Mesendoderm (in vitro differentiated cells): ENCODE measurements at regions not wholly inside any gene's neighbourhood (a gene's known extent, or its start where the extent isn't known, plus 50 kb on each side); places are given as distances from the start of the nearest gene placed in this dataset.

Experiments used
- DNase-seq: peaks from one replicate; pipeline ENCODE4 v3.0.0; 2013
- H2AK5ac ChIP-seq: 2 replicates; pipeline ENCODE4 v1.6.1; 2013; ENCODE audit warnings: low read length, inconsistent platforms
- H2BK120ac ChIP-seq: 2 replicates; pipeline ENCODE4 v1.6.1; 2013; ENCODE audit warnings: low read depth, mild to moderate bottlenecking, low read length, moderate library complexity, mixed read lengths
- H2BK15ac ChIP-seq: replicated peaks from 2 replicates; pipeline ENCODE4 v1.6.1; 2013; ENCODE audit warnings: low read depth, mild to moderate bottlenecking, moderate library complexity
- H2BK5ac ChIP-seq: 2 replicates; pipeline ENCODE4 v1.6.1; 2013; ENCODE audit warnings: low read length, inconsistent platforms
- H3K18ac ChIP-seq: 2 replicates; pipeline ENCODE4 v1.6.1; 2013; ENCODE audit warnings: mild to moderate bottlenecking, low read length, mixed read lengths
- H3K23ac ChIP-seq: one replicate; pipeline ENCODE4 v1.6.1; 2013; ENCODE audit warnings: low read length
- H3K27ac ChIP-seq: 2 replicates; pipeline ENCODE4 v1.5.1; 2013; ENCODE audit warnings: low read depth, mild to moderate bottlenecking, inconsistent platforms, low read length, moderate library complexity
- H3K27me3 ChIP-seq: 2 replicates; pipeline ENCODE4 v1.6.1; 2013; ENCODE audit warnings: low read length, control low read depth, mild to moderate bottlenecking, inconsistent platforms; ENCODE audit not compliant: insufficient read depth, poor library complexity
- H3K36me3 ChIP-seq: 2 replicates; pipeline ENCODE4 v1.6.1; 2013; ENCODE audit warnings: low read length, inconsistent platforms; ENCODE audit not compliant: control insufficient read depth, insufficient read depth
- H3K4ac ChIP-seq: one replicate; pipeline ENCODE4 v1.6.1; 2013; ENCODE audit warnings: low read depth, mild to moderate bottlenecking, low read length, moderate library complexity
- H3K4me1 ChIP-seq: 2 replicates; pipeline ENCODE4 v1.6.1; 2013; ENCODE audit warnings: low read depth, low read length, inconsistent platforms; ENCODE audit not compliant: control insufficient read depth
- H3K4me2 ChIP-seq: 2 replicates; pipeline ENCODE4 v1.6.1; 2013; ENCODE audit warnings: low read length
- H3K4me3 ChIP-seq: 2 replicates; pipeline ENCODE4 v1.5.1; 2013; ENCODE audit warnings: mild to moderate bottlenecking, low read length
- H3K56ac ChIP-seq: one replicate; pipeline ENCODE4 v1.6.1; 2013; ENCODE audit warnings: low read length
- H3K79me1 ChIP-seq: 2 replicates; pipeline ENCODE4 v1.6.1; 2013; ENCODE audit warnings: low read length, inconsistent platforms
- H3K79me2 ChIP-seq: 2 replicates; pipeline ENCODE4 v1.6.1; 2013; ENCODE audit warnings: mild to moderate bottlenecking, low read length; ENCODE audit not compliant: control insufficient read depth, insufficient read depth
- H3K9ac ChIP-seq: 2 replicates; pipeline ENCODE4 v1.6.1; 2013; ENCODE audit warnings: low read length, inconsistent platforms
- H4K5ac ChIP-seq: one replicate; pipeline ENCODE4 v1.6.1; 2013; ENCODE audit warnings: low read length
- H4K8ac ChIP-seq: one replicate; pipeline ENCODE4 v1.6.1; 2013; ENCODE audit warnings: low read depth, mild to moderate bottlenecking, control low read depth, low read length, moderate library complexity
- WGBS: extraction: QIAGEN DNeasy Blood & Tissue Kit; methylation state at CpG from one replicate; pipeline ENCODE4 v1.1.7; 2013; ENCODE audit warnings: low lambda C conversion rate, missing lambda C conversion rate; ENCODE audit not compliant: insufficient coverage; ENCODE audit errors: extremely low coverage; 5-methylcytosine and 5-hydroxymethylcytosine counted together

DNA sequence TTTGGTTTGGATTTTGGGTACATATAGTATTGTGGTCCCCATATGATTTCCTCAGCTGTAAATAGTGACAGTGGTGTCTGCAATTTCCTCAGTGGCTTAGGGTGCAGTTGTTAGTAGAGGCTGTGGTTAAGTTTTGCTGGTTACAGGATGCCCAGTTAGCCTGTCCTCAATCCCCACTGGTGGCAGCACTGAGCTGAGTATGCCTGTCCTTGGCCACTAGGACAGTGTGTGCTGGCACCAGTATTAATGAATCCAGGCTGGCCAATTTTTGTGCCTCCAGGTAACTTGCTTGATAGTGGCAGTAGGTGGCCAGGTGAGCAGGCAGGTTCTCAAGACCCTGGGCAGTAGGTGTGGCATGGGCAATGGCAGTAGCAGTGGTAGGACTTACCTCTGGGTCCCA, 973.1 kb downstream of the TMEM182 start:
- Histone ChIP-seq H3K18ac (no peak overlapping the region), H3K4ac (no peak overlapping the region), H3K4me1 (no peaks in the 10 kb centered on the region), H3K27ac (no peak overlapping the region), H3K36me3 (no peaks in the 10 kb centered on the region), H2AK5ac (no peak overlapping the region), H2BK15ac (no peak overlapping the region), H3K56ac (no peak overlapping the region), H4K5ac (no peak overlapping the region), H3K27me3 (no peaks in the 10 kb centered on the region), H3K4me2 (no peak overlapping the region), H3K79me1 (no peaks in the 10 kb centered on the region), H3K79me2 (no peaks in the 10 kb centered on the region), H4K8ac (no peak overlapping the region), H2BK5ac (no peak overlapping the region), H3K23ac (no peak overlapping the region), H3K4me3 (no peak overlapping the region), H3K9ac (no peak overlapping the region), H2BK120ac (no peak overlapping the region)
- peak; percentile 52 for DNase-seq

DNA sequence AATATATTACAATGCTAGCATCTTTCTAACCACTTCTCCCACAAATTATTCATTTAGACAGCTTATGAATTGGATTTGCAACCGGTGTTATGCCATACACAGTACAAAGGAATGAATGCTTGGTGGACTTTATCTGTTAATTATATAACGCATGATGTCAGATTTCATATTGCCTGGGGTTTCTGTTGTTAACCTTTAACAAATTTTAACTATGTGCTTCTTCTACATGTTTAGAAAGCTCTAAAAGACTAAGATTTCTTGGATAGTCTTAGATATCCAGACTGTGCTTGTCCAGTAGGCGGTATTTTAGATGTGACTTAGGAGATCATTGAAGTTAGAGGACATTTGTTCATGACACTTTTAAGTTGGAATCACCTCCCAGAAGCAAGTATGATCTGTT, 976.3 kb downstream of the TMEM182 start:
- no peak overlapping the region for H3K4me3 ChIP-seq
- H2BK15ac ChIP-seq = no peak overlapping the region
- H2AK5ac ChIP-seq = no peak overlapping the region
- no peaks in the 10 kb centered on the region for H3K36me3 ChIP-seq
- H3K4ac ChIP-seq = no peak overlapping the region
- H3K79me1 ChIP-seq = no peaks in the 10 kb centered on the region
- no peaks in the 10 kb centered on the region for H3K27me3 ChIP-seq
- no peak overlapping the region for H2BK5ac ChIP-seq
- H3K79me2 ChIP-seq = no peaks in the 10 kb centered on the region
- H4K5ac ChIP-seq = no peak overlapping the region
- DNase-seq = no peak
- WGBS = no CpG with 5 or more reads among the region's 3 CpGs
- H3K27ac ChIP-seq = no peak overlapping the region
- no peak overlapping the region for H3K23ac ChIP-seq
- H3K18ac ChIP-seq = no peak overlapping the region
- no peak overlapping the region for H3K56ac ChIP-seq
- no peak overlapping the region for H3K9ac ChIP-seq
- no peak overlapping the region for H4K8ac ChIP-seq
- H3K4me1 ChIP-seq = no peaks in the 10 kb centered on the region
- no peak overlapping the region for H2BK120ac ChIP-seq
- no peak overlapping the region for H3K4me2 ChIP-seq

DNA sequence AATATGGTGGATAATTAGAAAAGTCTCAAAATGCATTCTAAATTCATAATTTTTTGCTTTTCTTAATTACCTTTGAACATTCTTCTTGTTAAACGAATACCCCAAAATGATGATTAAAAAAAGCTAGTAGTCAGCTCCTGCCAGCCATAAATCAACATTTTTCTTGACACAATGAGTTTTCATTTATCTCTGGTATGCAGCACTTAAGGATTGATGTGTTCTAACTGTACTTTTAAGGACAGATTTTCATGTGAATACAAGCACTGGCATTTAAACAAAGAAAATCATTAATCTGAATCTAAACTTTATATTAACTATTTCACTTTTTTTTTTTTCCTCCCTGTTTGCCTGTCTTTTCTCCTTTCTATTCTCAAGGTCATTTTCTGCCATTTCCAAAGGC, 976.8 kb downstream of the TMEM182 start:
- no peak overlapping the region for H4K5ac ChIP-seq
- no peak overlapping the region for H3K4me3 ChIP-seq
- no peak overlapping the region for H3K23ac ChIP-seq
- H3K27me3 ChIP-seq = no peaks in the 10 kb centered on the region
- WGBS = no CpG with 5 or more reads among the region's 1 CpG
- no peaks in the 10 kb centered on the region for H3K4me1 ChIP-seq
- H3K27ac ChIP-seq = no peak overlapping the region
- H3K4me2 ChIP-seq = no peak overlapping the region
- H3K79me1 ChIP-seq = no peaks in the 10 kb centered on the region
- no peak overlapping the region for H4K8ac ChIP-seq
- H3K36me3 ChIP-seq = no peaks in the 10 kb centered on the region
- H2BK120ac ChIP-seq = no peak overlapping the region
- H3K79me2 ChIP-seq = no peaks in the 10 kb centered on the region
- H2BK15ac ChIP-seq = no peak overlapping the region
- no peak overlapping the region for H3K9ac ChIP-seq
- H3K18ac ChIP-seq = no peak overlapping the region
- no peak overlapping the region for H3K4ac ChIP-seq
- no peak for DNase-seq
- H2BK5ac ChIP-seq = no peak overlapping the region
- H3K56ac ChIP-seq = no peak overlapping the region
- H2AK5ac ChIP-seq = no peak overlapping the region

DNA sequence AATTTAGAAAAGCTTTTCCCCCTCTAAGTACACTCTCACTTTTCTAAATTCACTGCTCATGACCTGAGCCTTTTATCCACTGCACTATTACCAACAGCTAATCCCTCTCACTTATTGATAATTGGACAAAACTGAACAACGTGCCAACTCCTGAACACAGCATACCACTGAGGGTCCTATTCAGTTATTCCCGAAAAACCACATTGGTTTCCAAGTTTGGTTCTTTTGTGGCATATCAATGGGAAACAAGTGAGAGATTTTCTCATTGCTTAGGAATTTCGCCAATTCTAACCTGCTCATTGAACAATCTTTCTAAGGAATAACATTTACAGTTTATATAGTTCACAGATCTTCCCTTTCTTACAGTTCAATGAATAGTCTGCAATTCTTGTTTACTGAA, 977.4 kb downstream of the TMEM182 start:
- Histone ChIP-seq H2AK5ac (no peak overlapping the region), H2BK120ac (no peak overlapping the region), H2BK5ac (no peak overlapping the region), H3K56ac (no peak overlapping the region), H3K4me2 (no peak overlapping the region), H3K4ac (no peak overlapping the region), H3K23ac (no peak overlapping the region), H2BK15ac (no peak overlapping the region), H3K27me3 (no peaks in the 10 kb centered on the region), H3K36me3 (no peaks in the 10 kb centered on the region), H3K4me3 (no peak overlapping the region), H4K5ac (no peak overlapping the region), H3K27ac (no peak overlapping the region), H3K79me1 (no peaks in the 10 kb centered on the region), H4K8ac (no peak overlapping the region), H3K9ac (no peak overlapping the region), H3K4me1 (no peaks in the 10 kb centered on the region), H3K79me2 (no peaks in the 10 kb centered on the region), H3K18ac (no peak overlapping the region)
- no CpG with 5 or more reads among the region's 3 CpGs for WGBS
- peak; percentile 25 for DNase-seq

DNA sequence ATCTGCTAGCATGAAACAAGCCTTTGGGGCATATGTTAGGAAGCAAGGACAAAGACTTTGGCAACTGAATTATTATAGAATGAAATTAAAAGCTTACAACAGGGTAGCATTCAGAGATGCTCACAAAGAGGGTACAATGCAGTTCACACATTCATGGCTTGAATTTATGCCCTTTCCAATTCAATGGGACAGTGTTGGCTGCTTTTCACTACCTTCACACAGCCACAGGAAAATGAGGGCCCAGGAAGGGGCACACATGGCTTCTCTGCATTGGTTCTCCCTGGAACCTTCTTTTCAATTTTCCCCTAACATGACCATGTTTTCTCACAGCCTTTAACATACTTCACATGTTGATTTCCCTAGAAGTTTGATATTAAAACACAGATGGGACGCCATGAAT, 978.1 kb downstream of the TMEM182 start:
- Histone ChIP-seq H3K27me3 (no peaks in the 10 kb centered on the region), H2BK5ac (no peak overlapping the region), H2AK5ac (no peak overlapping the region), H3K4me2 (no peak overlapping the region), H3K4me3 (no peak overlapping the region), H4K5ac (no peak overlapping the region), H3K23ac (no peak overlapping the region), H4K8ac (no peak overlapping the region), H3K36me3 (no peaks in the 10 kb centered on the region), H3K56ac (no peak overlapping the region), H3K9ac (no peak overlapping the region), H3K4me1 (no peaks in the 10 kb centered on the region), H2BK120ac (no peak overlapping the region), H3K18ac (no peak overlapping the region), H3K27ac (no peak overlapping the region), H2BK15ac (no peak overlapping the region), H3K79me1 (no peaks in the 10 kb centered on the region), H3K79me2 (no peaks in the 10 kb centered on the region), H3K4ac (no peak overlapping the region)
- no CpG with 5 or more reads among the region's 1 CpG for WGBS
- DNase-seq = no peak

DNA sequence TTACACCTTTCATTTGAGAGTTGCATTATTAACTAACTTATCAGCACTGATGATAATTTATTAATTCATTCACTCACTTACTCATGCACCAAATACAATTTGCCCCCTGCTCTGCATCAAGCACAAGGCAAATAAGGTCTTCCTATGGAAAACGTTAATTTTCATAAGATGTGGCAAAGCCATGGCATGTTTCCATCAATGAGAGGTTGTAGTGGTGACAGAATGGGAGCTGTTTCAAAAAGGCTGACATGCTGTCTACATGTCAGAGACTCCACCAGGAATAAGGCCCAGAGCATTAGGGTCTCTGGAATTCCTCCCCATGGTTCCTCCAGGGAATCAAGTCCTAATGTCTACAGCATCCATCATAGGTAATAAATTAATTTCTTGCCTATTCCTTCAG, 978.8 kb downstream of the TMEM182 start:
- Histone ChIP-seq H2BK5ac (no peak overlapping the region), H3K4me2 (no peak overlapping the region), H3K18ac (no peak overlapping the region), H3K9ac (no peak overlapping the region), H3K79me1 (no peaks in the 10 kb centered on the region), H2BK120ac (no peak overlapping the region), H3K23ac (no peak overlapping the region), H3K27me3 (no peaks in the 10 kb centered on the region), H3K36me3 (no peaks in the 10 kb centered on the region), H2BK15ac (no peak overlapping the region), H3K4ac (no peak overlapping the region), H2AK5ac (no peak overlapping the region), H4K5ac (no peak overlapping the region), H4K8ac (no peak overlapping the region), H3K4me1 (no peaks in the 10 kb centered on the region), H3K4me3 (no peak overlapping the region), H3K56ac (no peak overlapping the region), H3K79me2 (no peaks in the 10 kb centered on the region), H3K27ac (no peak overlapping the region)
- no peak for DNase-seq
- WGBS = no CpG with 5 or more reads among the region's 1 CpG
